GM10248 (cell line): ENCODE measurements at regions not wholly inside any gene's neighbourhood (a gene's known extent, or its start where the extent isn't known, plus 50 kb on each side); places are given as distances from the start of the nearest gene placed in this dataset.
A peak's percentile ranks its signal among the peaks of the same experiment; 100 is the strongest.

Experiments
- CTCF ChIA-PET: fragments of 300-600 bp; sonication (Branson Sonifier 250); formaldehyde crosslinking; extraction: SDS; loops from one replicate; lab custom pipeline; 2021; ENCODE audit warnings: antibody characterized with exemption; lab: Yijun Ruan, JAX
- POLR2A ChIA-PET: fragments of 350-650 bp; sonication (Branson Sonifier 250); formaldehyde crosslinking; extraction: SDS; loops from one replicate; lab custom pipeline; 2020; ENCODE audit warnings: antibody characterized with exemption; lab: Yijun Ruan, JAX
- DNase-seq: peaks from one replicate; pipeline ENCODE4 v3.0.0; 2012; ENCODE audit errors: extremely low spot score
- CTCF ChIP-seq: IDR thresholded peaks from 2 replicates; pipeline ENCODE4 v1.5.1; 2012; ENCODE audit warnings: mild to moderate bottlenecking, low read depth; ENCODE audit errors: extremely low read depth, missing control alignments, control extremely low read depth

DNA sequence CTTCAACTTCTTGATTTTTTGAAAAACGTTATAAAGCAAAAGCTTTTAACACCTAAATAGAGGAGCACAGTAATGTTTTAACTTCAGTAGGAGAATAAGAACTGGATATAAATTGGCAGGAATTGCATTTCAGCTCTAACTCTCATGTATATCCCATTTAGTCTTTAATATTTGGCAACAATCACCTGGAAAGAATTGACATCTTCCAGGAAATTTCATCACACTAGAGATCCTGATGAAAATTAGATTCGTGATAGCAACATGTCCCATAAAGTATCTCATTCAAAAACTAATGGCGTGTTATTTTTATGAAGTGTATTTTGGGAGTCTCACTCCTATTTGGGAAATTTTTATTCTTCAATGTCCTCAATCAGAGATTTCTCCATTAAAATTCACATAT lies 131.1 kb upstream of the DNAJC10 start:
- DNase-seq, result no peak
- no peak for TF ChIP-seq CTCF
- POLR2A ChIA-PET, result no interaction called here
- CTCF ChIA-PET, result interaction anchor here (0.9 to 1.6 kb wide), 3 partner anchors 14 to 344 kb away, joined by 3 to 5 read pairs (median 5); no protein-coding TSS in a partner anchor

DNA sequence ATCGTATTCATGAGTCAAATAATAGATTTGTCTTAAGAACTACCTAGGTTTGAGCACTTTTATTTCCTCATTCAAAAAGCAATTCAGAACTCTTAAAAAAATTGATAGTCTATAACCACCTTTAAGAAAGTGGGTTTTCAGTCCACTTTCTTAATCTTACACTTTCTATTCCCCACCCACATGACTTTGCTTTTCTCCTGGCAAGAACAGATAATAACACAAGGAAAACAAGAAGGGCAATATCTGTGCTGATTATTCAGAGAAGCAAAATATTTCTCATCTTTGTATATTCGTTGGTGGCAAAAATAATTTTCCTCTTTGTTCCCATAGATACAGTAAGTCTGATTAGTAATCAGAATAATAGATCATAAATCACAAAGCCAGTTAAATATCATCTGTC lies 130.6 kb upstream of the DNAJC10 start:
- ChIA-PET CTCF (interaction anchor here (1.5 kb wide), 1 partner anchor 344 kb away, joined by 5 read pairs; no protein-coding TSS in a partner anchor), POLR2A (no interaction called here)
- DNase-seq, result no peak
- no peak for TF ChIP-seq CTCF

GRCh38 chr2:182586426-182586825 lies 129.6 kb upstream of the DNAJC10 start:
- CTCF ChIA-PET, result interaction anchor here (0.7 to 1.7 kb wide), 4 partner anchors 13 to 401 kb away, joined by 3 to 9 read pairs (median 4); no protein-coding TSS in a partner anchor
- DNase-seq, result peak; percentile 30
- POLR2A ChIA-PET, result no interaction called here
- TF ChIP-seq CTCF, result peak; percentile 38

- POLR2A ChIA-PET, result no interaction called here
- no peak for TF ChIP-seq CTCF
- DNase-seq, result no peak
- CTCF ChIA-PET, result interaction anchor here (1.4 kb wide), 1 partner anchor 17 kb away, joined by 4 read pairs; no protein-coding TSS in a partner anchor
Measured at GRCh38 chr2:182587831-182588230, 128.2 kb upstream of the DNAJC10 start.

- ChIA-PET CTCF (interaction anchor here (1.0 kb wide), 1 partner anchor 10 kb away, joined by 4 read pairs; no protein-coding TSS in a partner anchor), POLR2A (no interaction called here)
- DNase-seq, result no peak
- TF ChIP-seq CTCF, result no peak
Measured at GRCh38 chr2:182589121-182589520, 126.9 kb upstream of the DNAJC10 start.

GRCh38 chr2:182591774-182592173 lies 124.3 kb upstream of the DNAJC10 start:
- no peak for DNase-seq
- ChIA-PET POLR2A (no interaction called here), CTCF (no interaction called here)
- no peak for TF ChIP-seq CTCF
